Natural killer cell (primary cell): ENCODE measurements at regions not wholly inside any gene's neighbourhood (a gene's known extent, or its start where the extent isn't known, plus 50 kb on each side); places are given as distances from the start of the nearest gene placed in this dataset.

Source experiments
- ATAC-seq, 3 donors: fragments of 150-1000 bp in 2 of 3; fragments of 200-7000 bp in 1 of 3; cut with Tn5 transposase; 1 replicate in 1 of 3; 2 replicates in 2 of 3; pipeline ENCODE4 v1.10.0; 2021; ENCODE audit warnings: mild to moderate bottlenecking in 2 of 3, moderate library complexity in 2 of 3
- DNase-seq, 2 donors: peaks; one replicate each; pipeline versions ENCODE4 v3.0.0 to v3.0.0-alpha.2; 2013 to 2021; ENCODE audit warnings: mixed read lengths in 1 of 2
- H3K27ac ChIP-seq: one replicate; pipeline ENCODE4 v1.5.1; 2013; ENCODE audit warnings: mild to moderate bottlenecking, low read length
- H3K27me3 ChIP-seq: one replicate; pipeline ENCODE4 v1.6.1; 2013; ENCODE audit warnings: low read length; ENCODE audit not compliant: control insufficient read depth, insufficient read depth
- H3K36me3 ChIP-seq: one replicate; pipeline ENCODE4 v1.6.1; 2013; ENCODE audit warnings: low read length; ENCODE audit not compliant: control insufficient read depth, insufficient read depth
- H3K4me1 ChIP-seq: one replicate; pipeline ENCODE4 v1.6.1; 2013; ENCODE audit warnings: low read length; ENCODE audit not compliant: control insufficient read depth, insufficient read depth
- H3K4me3 ChIP-seq: one replicate; pipeline ENCODE4 v1.5.1; 2013; ENCODE audit warnings: low read length
- H3K9me3 ChIP-seq: one replicate; pipeline ENCODE4 v1.6.1; 2013; ENCODE audit warnings: low read length; ENCODE audit not compliant: control insufficient read depth, insufficient read depth
- H3K27ac Mint-ChIP-seq, 2 donors: one replicate each; pipeline ENCODE4 v1.8.0; 2022; ENCODE audit warnings: mild to moderate bottlenecking in 2 of 2, mixed read lengths in 2 of 2, moderate library complexity in 1 of 2
- H3K27me3 Mint-ChIP-seq, 2 donors: one replicate each; pipeline ENCODE4 v1.8.0; 2022; ENCODE audit warnings: low read depth in 2 of 2, mixed read lengths in 2 of 2
- H3K36me3 Mint-ChIP-seq: one replicate; pipeline ENCODE4 v1.8.0; 2022; ENCODE audit warnings: mixed read lengths
- H3K4me1 Mint-ChIP-seq, 2 donors: one replicate each; pipeline ENCODE4 v1.8.0; 2022; ENCODE audit warnings: mixed read lengths in 2 of 2
- H3K4me3 Mint-ChIP-seq: one replicate; pipeline ENCODE4 v1.8.0; 2022; ENCODE audit warnings: mild to moderate bottlenecking, moderate library complexity, mixed read lengths
- H3K9me3 Mint-ChIP-seq, 2 donors: one replicate each; pipeline ENCODE4 v1.8.0; 2022; ENCODE audit warnings: mixed read lengths in 2 of 2
- WGBS: methylation state at CpG from one replicate; pipeline ENCODE4 v1.1.7; 2013; ENCODE audit warnings: missing lambda C conversion rate; ENCODE audit not compliant: insufficient coverage; 5-methylcytosine and 5-hydroxymethylcytosine counted together
- intact Hi-C: fragments of 100-400 bp; cut with micrococcal nuclease; formaldehyde crosslinking; loops from one replicate; pipeline ENCODE4 v1.14.2; 2022
- TF ChIP-seq, protein P1 (sequence below): fragments of 200-600 bp; IDR thresholded peaks from one replicate; pipeline ENCODE4 v1.8.0; 2022; ENCODE audit warnings: antibody characterized with exemption

GRCh38 chr2:124975648-124976047 lies 950.6 kb downstream of the CNTNAP5 start:
- Mint-ChIP-seq H3K9me3 (peaks cover 9 to 16% of the 10 kb centered on the region in 2 donors), H3K27ac (no peak overlapping the region), H3K4me3 (no peak overlapping the region), H3K36me3 (no peaks in the 10 kb centered on the region), H3K4me1 (no peaks in the 10 kb centered on the region), H3K27me3 (no peaks in the 10 kb centered on the region)
- H3K4me3 ChIP-seq: no peak overlapping the region
- DNase-seq: no peak
- no CpG with 5 or more reads among the region's 2 CpGs for WGBS
- no peak for ATAC-seq
- intact Hi-C loops: no loop called here
- H3K27ac ChIP-seq: no peak overlapping the region
- TF ChIP-seq, protein P1, sequence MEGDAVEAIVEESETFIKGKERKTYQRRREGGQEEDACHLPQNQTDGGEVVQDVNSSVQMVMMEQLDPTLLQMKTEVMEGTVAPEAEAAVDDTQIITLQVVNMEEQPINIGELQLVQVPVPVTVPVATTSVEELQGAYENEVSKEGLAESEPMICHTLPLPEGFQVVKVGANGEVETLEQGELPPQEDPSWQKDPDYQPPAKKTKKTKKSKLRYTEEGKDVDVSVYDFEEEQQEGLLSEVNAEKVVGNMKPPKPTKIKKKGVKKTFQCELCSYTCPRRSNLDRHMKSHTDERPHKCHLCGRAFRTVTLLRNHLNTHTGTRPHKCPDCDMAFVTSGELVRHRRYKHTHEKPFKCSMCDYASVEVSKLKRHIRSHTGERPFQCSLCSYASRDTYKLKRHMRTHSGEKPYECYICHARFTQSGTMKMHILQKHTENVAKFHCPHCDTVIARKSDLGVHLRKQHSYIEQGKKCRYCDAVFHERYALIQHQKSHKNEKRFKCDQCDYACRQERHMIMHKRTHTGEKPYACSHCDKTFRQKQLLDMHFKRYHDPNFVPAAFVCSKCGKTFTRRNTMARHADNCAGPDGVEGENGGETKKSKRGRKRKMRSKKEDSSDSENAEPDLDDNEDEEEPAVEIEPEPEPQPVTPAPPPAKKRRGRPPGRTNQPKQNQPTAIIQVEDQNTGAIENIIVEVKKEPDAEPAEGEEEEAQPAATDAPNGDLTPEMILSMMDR: no peak
- H3K4me1 ChIP-seq: no peaks in the 10 kb centered on the region
- H3K27me3 ChIP-seq: no peaks in the 10 kb centered on the region
- no peaks in the 10 kb centered on the region for H3K36me3 ChIP-seq
- peaks cover 2% of the 10 kb centered on the region for H3K9me3 ChIP-seq

GRCh38 chr2:124978597-124978996 lies 953.5 kb downstream of the CNTNAP5 start:
- Histone ChIP-seq H3K27ac (no peak overlapping the region), H3K27me3 (no peaks in the 10 kb centered on the region), H3K4me1 (no peaks in the 10 kb centered on the region), H3K4me3 (no peak overlapping the region), H3K9me3 (no peaks in the 10 kb centered on the region), H3K36me3 (no peaks in the 10 kb centered on the region)
- intact Hi-C loops: no loop called here
- no peak overlapping the region for H3K27ac Mint-ChIP-seq
- H3K36me3 Mint-ChIP-seq: no peaks in the 10 kb centered on the region
- TF ChIP-seq, protein P1: no peak
- no peak for ATAC-seq
- no peak overlapping the region for H3K4me3 Mint-ChIP-seq
- WGBS: 85% methylated on average over 3 of the region's 3 CpGs
- DNase-seq: no peak
- no peaks in the 10 kb centered on the region for H3K4me1 Mint-ChIP-seq
- peaks cover 9 to 11% of the 10 kb centered on the region in 2 donors for H3K9me3 Mint-ChIP-seq
- H3K27me3 Mint-ChIP-seq: no peaks in the 10 kb centered on the region

DNA sequence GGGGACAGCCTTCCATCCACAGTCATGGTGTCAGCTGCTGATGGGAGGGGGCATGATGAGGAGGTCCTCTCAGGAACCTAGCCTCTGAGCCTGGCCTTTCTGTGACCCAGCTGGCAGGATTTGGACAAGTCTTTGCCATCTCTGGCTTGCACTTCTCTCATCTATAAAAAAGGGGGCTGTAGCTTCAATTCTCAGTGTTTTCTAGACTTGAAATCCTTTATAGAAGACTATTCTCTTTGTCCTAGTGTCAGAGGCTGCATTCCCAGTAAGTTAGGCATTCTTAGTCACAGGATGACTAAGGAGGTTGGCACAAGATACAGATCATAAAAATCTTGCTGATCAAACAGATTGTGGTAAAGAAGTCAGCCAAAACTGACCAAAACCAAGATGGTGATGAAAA lies 958.5 kb downstream of the CNTNAP5 start:
- H3K4me1 ChIP-seq: no peaks in the 10 kb centered on the region
- Mint-ChIP-seq H3K9me3 (peaks cover 10 to 13% of the 10 kb centered on the region in 2 donors), H3K27ac (no peak overlapping the region), H3K4me1 (no peaks in the 10 kb centered on the region), H3K27me3 (no peaks in the 10 kb centered on the region), H3K36me3 (no peaks in the 10 kb centered on the region), H3K4me3 (no peak overlapping the region)
- H3K36me3 ChIP-seq: no peaks in the 10 kb centered on the region
- TF ChIP-seq, protein P1: no peak
- no peak overlapping the region for H3K27ac ChIP-seq
- ATAC-seq (no peak), DNase-seq (no peak)
- intact Hi-C loops: no loop called here
- no peaks in the 10 kb centered on the region for H3K27me3 ChIP-seq
- H3K9me3 ChIP-seq: no peaks in the 10 kb centered on the region
- no peak overlapping the region for H3K4me3 ChIP-seq

DNA sequence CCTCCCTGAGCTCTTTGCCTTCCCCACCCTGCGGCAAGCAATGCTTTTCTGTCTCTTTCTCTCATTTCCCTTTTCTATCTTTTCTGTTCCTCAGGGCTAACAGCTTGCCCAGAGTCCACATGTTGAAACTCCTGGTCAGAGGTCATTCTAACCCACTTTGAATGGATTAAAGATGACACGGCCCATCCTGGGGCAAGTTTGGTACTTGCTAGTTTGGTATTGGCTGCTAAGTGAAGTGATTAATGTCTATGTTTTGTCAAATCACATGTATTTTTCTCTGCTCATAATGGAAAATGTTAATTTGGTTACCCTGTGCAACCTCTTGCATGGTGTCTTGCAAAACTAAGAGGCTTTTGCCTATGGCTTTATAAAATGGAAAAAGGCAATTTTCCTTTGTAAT lies 960.2 kb downstream of the CNTNAP5 start:
- intact Hi-C loops: no loop called here
- Histone ChIP-seq H3K4me3 (no peak overlapping the region), H3K27ac (no peak overlapping the region), H3K9me3 (no peaks in the 10 kb centered on the region), H3K36me3 (no peaks in the 10 kb centered on the region), H3K27me3 (no peaks in the 10 kb centered on the region), H3K4me1 (no peaks in the 10 kb centered on the region)
- no peak for DNase-seq
- H3K9me3 Mint-ChIP-seq: peaks cover 10 to 13% of the 10 kb centered on the region in 2 donors
- no peaks in the 10 kb centered on the region for H3K36me3 Mint-ChIP-seq
- TF ChIP-seq, protein P1: no peak
- WGBS: 87% methylated on average over 2 of the region's 2 CpGs
- ATAC-seq: no peak
- H3K27me3 Mint-ChIP-seq: no peaks in the 10 kb centered on the region
- H3K4me1 Mint-ChIP-seq: no peaks in the 10 kb centered on the region
- no peak overlapping the region for H3K4me3 Mint-ChIP-seq
- H3K27ac Mint-ChIP-seq: no peak overlapping the region
